ENCODE measurements at regions not wholly inside any gene's neighbourhood (a gene's known extent, or its start where the extent isn't known, plus 50 kb on each side); places are given as distances from the start of the nearest gene placed in this dataset.

GRCh38 chr1:87720561-87720960 is 391.9 kb downstream of the LMO4 start:
- in situ Hi-C loops (cut with MboI) = no loop called here
- ATAC-seq (no peak), DNase-seq (ENCODE audit: low read depth, low spot score) (no peak), FAIRE-seq (no peak)
- Histone ChIP-seq H3K4me2 (ENCODE audit: control insufficient read depth, insufficient read depth) (no peak overlapping the region), H3K4me3 (no peak overlapping the region), H3K27me3 (replicated peaks in 1 of 2; ENCODE audit: control insufficient read depth in 2 of 2, insufficient read depth in 2 of 2, low read length in 1 of 2) (no peaks in the 10 kb centered on the region; a peak in 1 of 4 replicates), H3K9me3 (replicated peaks; ENCODE audit: control insufficient read depth, insufficient read depth, low read length) (no peaks in the 10 kb centered on the region), H3K27ac (ENCODE audit: control insufficient read depth, insufficient read depth) (no peak overlapping the region), H3K36me3 (ENCODE audit: control insufficient read depth in 2 of 2, insufficient read depth in 2 of 2, low read length in 1 of 2) (no peaks in the 10 kb centered on the region), H3K79me2 (ENCODE audit: control insufficient read depth, insufficient read depth, low read length) (no peaks in the 10 kb centered on the region), H4K20me1 (ENCODE audit: control insufficient read depth, insufficient read depth) (no peaks in the 10 kb centered on the region), H3K9ac (ENCODE audit: control insufficient read depth, insufficient read depth, low read length) (no peak overlapping the region), H2AFZ (ENCODE audit: control insufficient read depth, low read depth, low read length) (no peak overlapping the region), H3K4me1 (ENCODE audit: control insufficient read depth, insufficient read depth, low read length) (no peaks in the 10 kb centered on the region)
- ChIA-PET SMC1A (ENCODE audit: uncharacterized antibody, unreplicated experiment) (interaction anchor here (0.6 kb wide), 1 partner anchor 854 kb away, joined by 3 read pairs; no protein-coding TSS in a partner anchor), RAD21 (ENCODE audit: unreplicated experiment) (no interaction called here), POLR2A (no interaction called here), CTCF (no interaction called here)
- no TSS peak for BruUV-seq (replicated peaks)
- no peak for TF ChIP-seq ZSCAN29 (IDR thresholded peaks at IDR 0.05)
- no peak for TF ChIP-seq GATAD2B (conservative IDR thresholded peaks at IDR 0.05; ENCODE audit: low read depth)
- TF ChIP-seq ZNF274 (IDR thresholded peaks at IDR 0.05; ENCODE audit: insufficient read depth, insufficient read length) = no peak
- no peak for TF ChIP-seq CREM (IDR thresholded peaks at IDR 0.05; ENCODE audit: low read depth)
- no peak for TF ChIP-seq NKRF (conservative IDR thresholded peaks at IDR 0.05)
- TF ChIP-seq TCF7 (IDR thresholded peaks at IDR 0.05; ENCODE audit: borderline replicate concordance) = no peak
- no peak for TF ChIP-seq CBX5 (IDR thresholded peaks at IDR 0.05; ENCODE audit: low read depth)
- no peak for TF ChIP-seq CBX3 (IDR thresholded peaks at IDR 0.05; ENCODE audit: borderline replicate concordance, low read depth)
- no peak for TF ChIP-seq FOXK2 (IDR thresholded peaks at IDR 0.05)
- no peak for TF ChIP-seq ZBTB11 (CRISPR knock-in tag; IDR thresholded peaks at IDR 0.05)
- no peak for TF ChIP-seq MYC (IDR thresholded peaks at IDR 0.05; ENCODE audit: insufficient read depth, insufficient read length, insufficient replicate concordance, low read length, severe bottlenecking)
- no peak for TF ChIP-seq ZNF592 (IDR thresholded peaks at IDR 0.05)
- TF ChIP-seq TAF1 (IDR thresholded peaks at IDR 0.05; ENCODE audit: borderline replicate concordance, low read depth, low read length) = no peak
- TF ChIP-seq JUND (IDR thresholded peaks at IDR 0.05; ENCODE audit: low read depth, low read length) = no peak
- no peak for TF ChIP-seq SREBF1 (IDR thresholded peaks at IDR 0.05; ENCODE audit: low read length)
- TF ChIP-seq BCL11A (IDR thresholded peaks at IDR 0.05; ENCODE audit: low read depth, low read length) = no peak
- TF ChIP-seq YBX1 (IDR thresholded peaks at IDR 0.05) = no peak
- TF ChIP-seq CREB1 (IDR thresholded peaks at IDR 0.05; ENCODE audit: low read depth) = no peak
- 43% methylated on average over 2 of the region's 2 CpGs for WGBS (ENCODE audit: insufficient coverage, insufficient replicate concordance, low lambda C conversion rate, missing lambda C conversion rate)
- intact Hi-C loops (cut with micrococcal nuclease; ENCODE audit: unreplicated experiment) = no loop called here

Data from GM12878 (cell line).